HG03108 (cell line): ENCODE measurements at regions not wholly inside any gene's neighbourhood (a gene's known extent, or its start where the extent isn't known, plus 50 kb on each side); places are given as distances from the start of the nearest gene placed in this dataset.
"Not testable (repeated sequence)": the region's sequence is repeated elsewhere in the genome, so short reads cannot be mapped to it uniquely, and the experiment has no call there.

ENCODE experiments used
- ATAC-seq: cut with Tn5 transposase; IDR thresholded peaks from one replicate; pipeline ENCODE4 v1.9.1; 2021; ENCODE audit warnings: moderate library complexity; ENCODE audit not compliant: unreplicated experiment

GRCh38 chr6:158920311-158920905 lies 79.6 kb downstream of the RSPH3 start:
- ATAC-seq, result no peak

GRCh38 chr6:158919865-158920264 lies 80.1 kb downstream of the RSPH3 start:
- no peak for ATAC-seq

GRCh38 chr6:158916617-158917016 lies 83.4 kb downstream of the RSPH3 start:
- ATAC-seq, result no peak

GRCh38 chr6:158914923-158915322 lies 85.1 kb downstream of the RSPH3 start:
- no peak for ATAC-seq

GRCh38 chr6:158913580-158913979 lies 86.4 kb downstream of the RSPH3 start:
- ATAC-seq, result no peak

- ATAC-seq, result no peak
Measured at GRCh38 chr6:158912655-158913054, 87.3 kb downstream of the RSPH3 start.

GRCh38 chr6:158911746-158912480 lies 88.1 kb downstream of the RSPH3 start:
- ATAC-seq, result peak; percentile 51

GRCh38 chr6:158910484-158911440 lies 89.2 kb downstream of the RSPH3 start:
- ATAC-seq, result no peak

GRCh38 chr6:158909938-158910337 lies 90.1 kb downstream of the RSPH3 start:
- no peak for ATAC-seq

GRCh38 chr6:158908606-158909005 lies 89.4 kb upstream of the EZR start:
- no peak for ATAC-seq

- no peak for ATAC-seq
Measured at GRCh38 chr6:158907931-158908330, 88.8 kb upstream of the EZR start.

- ATAC-seq, result no peak
Measured at GRCh38 chr6:158906926-158907325, 87.8 kb upstream of the EZR start.

- ATAC-seq, result no peak
Measured at GRCh38 chr6:158905277-158905676, 86.1 kb upstream of the EZR start.

GRCh38 chr6:158903801-158904200 lies 84.6 kb upstream of the EZR start:
- no peak for ATAC-seq

GRCh38 chr6:158900663-158901312 lies 81.6 kb upstream of the EZR start:
- ATAC-seq, result no peak

- no peak for ATAC-seq
Measured at GRCh38 chr6:158897236-158897635, 78.1 kb upstream of the EZR start.

GRCh38 chr6:158895661-158896060 lies 76.5 kb upstream of the EZR start:
- ATAC-seq, result no peak

- ATAC-seq, result no peak
Measured at GRCh38 chr6:158894193-158894592, 75.0 kb upstream of the EZR start.

- no peak for ATAC-seq
Measured at GRCh38 chr6:158892266-158892665, 73.1 kb upstream of the EZR start.

GRCh38 chr6:158891560-158891959 lies 72.4 kb upstream of the EZR start:
- ATAC-seq, result not testable (repeated sequence)

GRCh38 chr6:158888171-158888570 lies 69.0 kb upstream of the EZR start:
- not testable (repeated sequence) for ATAC-seq
